ENCODE measurements at regions not wholly inside any gene's neighbourhood (a gene's known extent, or its start where the extent isn't known, plus 50 kb on each side); places are given as distances from the start of the nearest gene placed in this dataset.

DNA sequence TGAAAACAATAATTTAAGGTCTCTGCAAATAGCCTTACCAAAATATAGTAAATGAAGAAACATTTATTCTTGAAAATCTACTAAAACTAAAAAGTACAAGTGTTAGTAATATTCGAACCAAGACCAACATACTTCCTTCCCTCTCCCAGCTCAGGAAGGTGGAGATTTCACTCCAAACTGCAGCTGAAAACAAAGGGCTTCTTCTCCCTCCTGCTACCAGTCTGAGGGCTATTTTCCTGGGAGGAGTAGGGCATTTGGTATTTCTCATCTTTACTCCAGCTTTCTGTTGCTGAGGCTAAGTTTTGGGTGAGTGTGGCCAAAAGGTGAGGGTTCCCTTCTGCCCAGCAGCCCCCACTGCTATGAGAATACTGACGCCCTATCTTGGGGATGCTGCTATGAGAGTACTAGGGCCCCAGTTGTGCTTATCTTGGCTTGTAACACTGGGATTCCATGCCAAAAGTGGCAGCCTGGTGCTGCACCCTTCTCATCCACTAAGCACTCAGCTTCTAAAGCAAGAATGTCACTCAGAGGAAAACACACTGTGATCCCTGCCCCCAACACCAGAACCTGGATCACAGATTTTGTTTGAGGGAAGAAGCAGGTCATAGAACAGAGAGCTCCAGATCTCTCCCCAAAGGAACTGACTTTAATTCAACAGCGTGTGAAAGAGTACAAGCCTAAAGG lies 130.7 kb upstream of the KLF7 start:
- intact Hi-C loops (cut with DNase I; ENCODE audit: low total_unique reads): no loop called here
- H3K36me3 ChIP-seq: no peaks in the 10 kb centered on the region
- TF ChIP-seq POLR2AphosphoS5 (IDR thresholded peaks at IDR 0.05): no peak
- TF ChIP-seq, protein P1, sequence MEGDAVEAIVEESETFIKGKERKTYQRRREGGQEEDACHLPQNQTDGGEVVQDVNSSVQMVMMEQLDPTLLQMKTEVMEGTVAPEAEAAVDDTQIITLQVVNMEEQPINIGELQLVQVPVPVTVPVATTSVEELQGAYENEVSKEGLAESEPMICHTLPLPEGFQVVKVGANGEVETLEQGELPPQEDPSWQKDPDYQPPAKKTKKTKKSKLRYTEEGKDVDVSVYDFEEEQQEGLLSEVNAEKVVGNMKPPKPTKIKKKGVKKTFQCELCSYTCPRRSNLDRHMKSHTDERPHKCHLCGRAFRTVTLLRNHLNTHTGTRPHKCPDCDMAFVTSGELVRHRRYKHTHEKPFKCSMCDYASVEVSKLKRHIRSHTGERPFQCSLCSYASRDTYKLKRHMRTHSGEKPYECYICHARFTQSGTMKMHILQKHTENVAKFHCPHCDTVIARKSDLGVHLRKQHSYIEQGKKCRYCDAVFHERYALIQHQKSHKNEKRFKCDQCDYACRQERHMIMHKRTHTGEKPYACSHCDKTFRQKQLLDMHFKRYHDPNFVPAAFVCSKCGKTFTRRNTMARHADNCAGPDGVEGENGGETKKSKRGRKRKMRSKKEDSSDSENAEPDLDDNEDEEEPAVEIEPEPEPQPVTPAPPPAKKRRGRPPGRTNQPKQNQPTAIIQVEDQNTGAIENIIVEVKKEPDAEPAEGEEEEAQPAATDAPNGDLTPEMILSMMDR (IDR thresholded peaks at IDR 0.05 in 8 of 11, conservative IDR thresholded peaks at IDR 0.05 in 3 of 11): no peak
- TF ChIP-seq POLR2A (IDR thresholded peaks at IDR 0.05): no peak
- no peak overlapping the region for H3K27ac ChIP-seq
- no peaks in the 10 kb centered on the region for H3K4me1 ChIP-seq
- H3K27me3 ChIP-seq (replicated peaks in 1 of 7): no peaks in the 10 kb centered on the region
- no peak for DNase-seq
- no peak overlapping the region for H3K4me3 ChIP-seq
- 69 to 81% (median 75%) methylated on average over 3 of the region's 3 CpGs for WGBS, 5 donors
- H3K9me3 ChIP-seq: peaks cover 0 to 8% (median 0%) of the 10 kb centered on the region in 8 donors

DNA sequence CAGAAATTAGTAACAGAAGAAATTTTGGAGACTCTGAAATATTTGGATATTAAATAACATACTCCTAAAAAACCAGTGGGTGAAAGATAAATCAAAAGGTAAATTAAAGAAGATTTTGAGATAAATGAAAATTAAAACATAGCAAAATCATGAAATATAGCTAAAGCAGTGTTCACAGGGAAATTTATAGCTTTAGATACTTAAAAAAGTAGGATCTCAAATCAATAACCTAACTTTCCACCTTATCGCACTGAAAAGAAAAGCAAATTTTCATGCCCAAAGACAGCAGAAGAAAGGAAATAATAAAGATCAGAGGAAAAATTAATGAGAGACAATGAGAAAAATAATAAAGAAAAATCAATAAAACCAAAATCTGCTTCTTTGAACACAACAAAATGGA lies 135.1 kb upstream of the KLF7 start:
- 90 to 100% (median 94%) methylated on average over 1 of the region's 1 CpG for WGBS, 5 donors
- Histone ChIP-seq H3K4me3 (no peak overlapping the region), H3K9me3 (peaks cover 0 to 3% (median 0%) of the 10 kb centered on the region in 8 donors), H3K27me3 (replicated peaks in 1 of 7) (no peaks in the 10 kb centered on the region), H3K27ac (no peak overlapping the region), H3K4me1 (no peaks in the 10 kb centered on the region), H3K36me3 (no peaks in the 10 kb centered on the region)
- no peak for TF ChIP-seq POLR2A (IDR thresholded peaks at IDR 0.05)
- TF ChIP-seq POLR2AphosphoS5 (IDR thresholded peaks at IDR 0.05): no peak
- TF ChIP-seq, protein P1 (IDR thresholded peaks at IDR 0.05 in 8 of 11, conservative IDR thresholded peaks at IDR 0.05 in 3 of 11): no peak
- intact Hi-C loops (cut with DNase I; ENCODE audit: low total_unique reads): no loop called here
- no peak for DNase-seq

DNA sequence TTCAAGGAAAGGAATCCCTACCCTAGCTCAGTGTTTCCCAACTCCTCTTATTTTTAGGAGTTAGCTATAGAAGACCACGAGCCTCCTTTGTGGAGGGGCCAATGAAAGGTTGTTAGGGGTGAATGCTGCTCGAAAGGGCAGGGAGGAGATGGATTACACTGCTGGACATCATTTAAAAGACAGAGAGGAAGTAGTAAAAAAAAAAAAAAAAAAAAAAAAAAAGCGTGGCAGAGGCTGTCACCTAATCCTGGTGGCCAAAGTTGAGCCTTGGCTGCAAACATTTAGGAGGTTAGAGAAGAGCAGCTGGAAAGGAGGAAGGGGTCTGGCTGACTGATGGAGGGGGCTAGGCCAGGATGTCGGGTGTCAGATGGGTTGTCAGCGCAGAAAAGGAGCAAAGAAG lies 139.0 kb upstream of the KLF7 start:
- no peaks in the 10 kb centered on the region for H3K4me1 ChIP-seq
- H3K9me3 ChIP-seq: peaks cover 0 to 3% (median 0%) of the 10 kb centered on the region in 8 donors
- no peak overlapping the region for H3K27ac ChIP-seq
- no peak overlapping the region for H3K4me3 ChIP-seq
- no peak for DNase-seq
- WGBS, 5 donors: 81 to 88% (median 84%) methylated on average over 4 to 5 of the region's 5 CpGs
- intact Hi-C loops (cut with DNase I; ENCODE audit: low total_unique reads): no loop called here
- no peaks in the 10 kb centered on the region for H3K36me3 ChIP-seq
- TF ChIP-seq, protein P1 (IDR thresholded peaks at IDR 0.05 in 8 of 11, conservative IDR thresholded peaks at IDR 0.05 in 3 of 11): no peak
- TF ChIP-seq POLR2A (IDR thresholded peaks at IDR 0.05) (no peak), POLR2AphosphoS5 (IDR thresholded peaks at IDR 0.05) (no peak)
- no peaks in the 10 kb centered on the region for H3K27me3 ChIP-seq (replicated peaks in 1 of 7)

DNA sequence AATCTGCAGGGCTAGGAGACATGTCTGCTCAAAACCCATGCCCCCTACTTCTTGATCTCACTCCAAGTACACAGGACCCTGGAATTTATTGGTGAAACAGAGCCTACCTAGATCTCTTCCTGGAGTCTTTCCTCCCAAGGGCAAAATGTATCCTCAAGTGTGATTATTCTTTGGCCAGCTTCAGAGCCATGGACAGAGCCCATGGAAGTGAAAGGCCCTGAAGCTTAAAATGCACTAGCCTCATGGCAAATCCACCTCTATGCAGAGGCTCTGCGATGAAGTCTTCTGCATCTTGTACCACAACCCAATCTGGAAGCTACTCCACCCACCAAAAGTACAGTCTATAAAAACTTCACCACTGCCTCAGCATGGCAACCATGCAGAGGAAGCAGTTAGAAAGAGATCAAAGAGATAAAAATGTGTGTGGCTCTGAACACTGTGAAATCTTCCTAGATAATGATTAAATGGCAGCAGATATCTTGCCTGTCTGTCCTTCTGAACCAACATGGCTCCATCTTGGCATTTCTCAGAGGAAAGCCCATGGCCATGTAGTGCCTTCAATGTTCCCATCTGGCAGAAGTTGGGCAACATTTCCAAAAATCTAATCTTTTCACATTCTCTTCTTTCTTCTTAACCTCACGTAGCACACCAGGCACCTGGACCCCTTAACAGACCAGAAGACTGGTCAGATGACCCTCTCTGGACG lies 142.9 kb upstream of the KLF7 start:
- TF ChIP-seq, protein P1 (IDR thresholded peaks at IDR 0.05 in 8 of 11, conservative IDR thresholded peaks at IDR 0.05 in 3 of 11): no peak
- TF ChIP-seq POLR2A (IDR thresholded peaks at IDR 0.05) (no peak), POLR2AphosphoS5 (IDR thresholded peaks at IDR 0.05) (no peak)
- H3K36me3 ChIP-seq: no peaks in the 10 kb centered on the region
- 80 to 89% (median 84%) methylated on average over 3 of the region's 3 CpGs for WGBS, 5 donors
- no peak overlapping the region for H3K4me3 ChIP-seq
- peaks cover 0 to 9% (median 0%) of the 10 kb centered on the region in 6 donors for H3K4me1 ChIP-seq
- DNase-seq: no peak
- no peaks in the 10 kb centered on the region for H3K27me3 ChIP-seq (replicated peaks in 1 of 7)
- H3K27ac ChIP-seq: no peak overlapping the region
- intact Hi-C loops (cut with DNase I; ENCODE audit: low total_unique reads): no loop called here
- H3K9me3 ChIP-seq: no peaks in the 10 kb centered on the region
